ENCODE measurements at regions not wholly inside any gene's neighbourhood (a gene's known extent, or its start where the extent isn't known, plus 50 kb on each side); places are given as distances from the start of the nearest gene placed in this dataset.
A peak's percentile ranks its signal among the peaks of the same experiment; 100 is the strongest.
"Not testable (repeated sequence)": the region's sequence is repeated elsewhere in the genome, so short reads cannot be mapped to it uniquely, and the experiment has no call there.

DNA sequence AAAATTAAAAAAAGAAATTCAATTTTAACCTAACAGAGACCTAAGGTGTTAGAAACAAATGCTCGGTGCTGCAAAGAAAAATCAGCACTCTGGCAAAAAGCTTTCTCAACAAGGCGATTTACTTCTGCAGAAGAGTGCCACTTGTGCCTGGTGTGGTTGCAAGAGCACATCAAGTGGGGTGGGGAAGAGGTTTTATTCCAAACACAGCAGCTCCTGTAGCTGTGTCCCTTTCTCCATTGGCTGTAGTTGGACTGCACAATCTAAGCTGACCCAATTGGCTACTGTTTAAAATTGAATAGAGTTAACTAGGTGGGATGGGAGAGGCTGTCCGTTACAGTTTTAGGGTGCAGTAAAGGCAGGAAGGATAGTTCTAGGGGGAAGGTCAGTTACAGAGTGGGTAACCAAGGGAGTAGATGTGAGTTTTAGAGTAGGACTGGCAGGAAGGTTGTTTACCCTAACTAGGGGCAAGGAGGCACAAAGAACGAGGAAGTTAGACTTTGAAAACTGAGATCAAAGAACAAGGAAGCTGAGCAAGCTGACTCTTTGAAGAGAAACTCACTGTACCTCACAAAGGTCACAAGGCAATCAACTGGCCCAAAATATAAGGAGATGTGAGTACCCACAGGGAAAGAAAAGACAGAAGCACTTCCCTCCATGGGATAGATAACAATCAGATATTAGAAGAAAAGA, 145.7 kb downstream of the LIG4 start:
- TF ChIP-seq, protein P1, sequence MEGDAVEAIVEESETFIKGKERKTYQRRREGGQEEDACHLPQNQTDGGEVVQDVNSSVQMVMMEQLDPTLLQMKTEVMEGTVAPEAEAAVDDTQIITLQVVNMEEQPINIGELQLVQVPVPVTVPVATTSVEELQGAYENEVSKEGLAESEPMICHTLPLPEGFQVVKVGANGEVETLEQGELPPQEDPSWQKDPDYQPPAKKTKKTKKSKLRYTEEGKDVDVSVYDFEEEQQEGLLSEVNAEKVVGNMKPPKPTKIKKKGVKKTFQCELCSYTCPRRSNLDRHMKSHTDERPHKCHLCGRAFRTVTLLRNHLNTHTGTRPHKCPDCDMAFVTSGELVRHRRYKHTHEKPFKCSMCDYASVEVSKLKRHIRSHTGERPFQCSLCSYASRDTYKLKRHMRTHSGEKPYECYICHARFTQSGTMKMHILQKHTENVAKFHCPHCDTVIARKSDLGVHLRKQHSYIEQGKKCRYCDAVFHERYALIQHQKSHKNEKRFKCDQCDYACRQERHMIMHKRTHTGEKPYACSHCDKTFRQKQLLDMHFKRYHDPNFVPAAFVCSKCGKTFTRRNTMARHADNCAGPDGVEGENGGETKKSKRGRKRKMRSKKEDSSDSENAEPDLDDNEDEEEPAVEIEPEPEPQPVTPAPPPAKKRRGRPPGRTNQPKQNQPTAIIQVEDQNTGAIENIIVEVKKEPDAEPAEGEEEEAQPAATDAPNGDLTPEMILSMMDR (IDR thresholded peaks at IDR 0.05; ENCODE audit: control extremely low read depth, extremely low read depth) = no peak
- 54 to 73% methylated on average over 4 of the region's 4 CpGs for WGBS, 2 donors
- ATAC-seq (ENCODE audit: insufficient read depth, low FRiP score) = no peak
- no peak for DNase-seq
- H3K27ac ChIP-seq (ENCODE audit: low read depth in 1 of 2, low read length in 1 of 2) = no peak overlapping the region
- H3K27me3 ChIP-seq (ENCODE audit: control insufficient read depth in 3 of 3, insufficient read depth in 3 of 3, low read length in 2 of 3) = no peaks in the 10 kb centered on the region
- H3K9ac ChIP-seq (ENCODE audit: insufficient read depth in 1 of 2, low read length in 2 of 2) = no peak overlapping the region
- no peaks in the 10 kb centered on the region for H3K36me3 ChIP-seq (ENCODE audit: control insufficient read depth in 4 of 4, insufficient read depth in 4 of 4, low read length in 4 of 4)
- H3K4me1 ChIP-seq (ENCODE audit: control insufficient read depth in 5 of 5, insufficient read depth in 5 of 5, low read length in 5 of 5) = no peaks in the 10 kb centered on the region
- H3K9me3 ChIP-seq (ENCODE audit: control insufficient read depth in 4 of 4, insufficient read depth in 3 of 4, low read length in 3 of 4) = peaks cover 0 to 9% (median 5%) of the 10 kb centered on the region in 4 donors
- H3K4me3 ChIP-seq = no peak overlapping the region

DNA sequence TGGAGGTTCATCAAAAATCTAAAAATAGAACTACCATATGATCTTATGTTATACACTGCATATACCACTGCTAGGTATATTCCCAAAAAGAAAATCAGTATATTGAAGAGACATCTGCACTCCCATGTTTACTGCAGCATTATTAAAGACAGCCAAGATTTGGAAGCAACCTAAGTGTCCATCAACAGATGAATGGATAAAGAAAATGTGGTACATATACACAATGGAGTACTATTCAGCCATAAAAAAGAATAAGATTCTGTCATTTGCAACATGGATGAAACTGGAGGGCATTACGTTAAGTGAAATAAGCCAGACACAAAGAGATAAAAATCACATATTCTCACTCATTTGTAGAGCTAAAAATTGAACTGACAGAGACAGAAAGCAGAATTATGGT, 151.0 kb downstream of the LIG4 start:
- not testable (repeated sequence) for H3K27me3 ChIP-seq (ENCODE audit: control insufficient read depth in 3 of 3, insufficient read depth in 3 of 3, low read length in 2 of 3); H3K9me3 ChIP-seq (ENCODE audit: control insufficient read depth in 4 of 4, insufficient read depth in 3 of 4, low read length in 3 of 4); H3K27ac ChIP-seq (ENCODE audit: low read depth in 1 of 2, low read length in 1 of 2); H3K9ac ChIP-seq (ENCODE audit: insufficient read depth in 1 of 2, low read length in 2 of 2); H3K4me1 ChIP-seq (ENCODE audit: control insufficient read depth in 5 of 5, insufficient read depth in 5 of 5, low read length in 5 of 5); ATAC-seq (ENCODE audit: insufficient read depth, low FRiP score); DNase-seq; H3K4me3 ChIP-seq; H3K36me3 ChIP-seq (ENCODE audit: control insufficient read depth in 4 of 4, insufficient read depth in 4 of 4, low read length in 4 of 4)
- 59 to 78% methylated on average over 1 of the region's 1 CpG for WGBS, 2 donors

- no peaks in the 10 kb centered on the region for H3K36me3 ChIP-seq (ENCODE audit: control insufficient read depth in 4 of 4, insufficient read depth in 4 of 4, low read length in 4 of 4)
- peaks cover 0 to 2% (median 0%) of the 10 kb centered on the region in 4 donors for H3K9me3 ChIP-seq (ENCODE audit: control insufficient read depth in 4 of 4, insufficient read depth in 3 of 4, low read length in 3 of 4)
- no peak overlapping the region for H3K27ac ChIP-seq (ENCODE audit: low read depth in 1 of 2, low read length in 1 of 2)
- H3K4me3 ChIP-seq = no peak overlapping the region
- WGBS, 2 donors = 84 to 88% methylated on average over 6 of the region's 6 CpGs
- H3K27me3 ChIP-seq (ENCODE audit: control insufficient read depth in 3 of 3, insufficient read depth in 3 of 3, low read length in 2 of 3) = no peaks in the 10 kb centered on the region
- TF ChIP-seq, protein P1 (IDR thresholded peaks at IDR 0.05; ENCODE audit: control extremely low read depth, extremely low read depth) = no peak
- DNase-seq (no peak), ATAC-seq (ENCODE audit: insufficient read depth, low FRiP score) (no peak)
- H3K9ac ChIP-seq (ENCODE audit: insufficient read depth in 1 of 2, low read length in 2 of 2) = no peak overlapping the region
- no peaks in the 10 kb centered on the region for H3K4me1 ChIP-seq (ENCODE audit: control insufficient read depth in 5 of 5, insufficient read depth in 5 of 5, low read length in 5 of 5)
Observed at GRCh38 chr13:108060111-108060510, 155.2 kb downstream of the LIG4 start.

DNA sequence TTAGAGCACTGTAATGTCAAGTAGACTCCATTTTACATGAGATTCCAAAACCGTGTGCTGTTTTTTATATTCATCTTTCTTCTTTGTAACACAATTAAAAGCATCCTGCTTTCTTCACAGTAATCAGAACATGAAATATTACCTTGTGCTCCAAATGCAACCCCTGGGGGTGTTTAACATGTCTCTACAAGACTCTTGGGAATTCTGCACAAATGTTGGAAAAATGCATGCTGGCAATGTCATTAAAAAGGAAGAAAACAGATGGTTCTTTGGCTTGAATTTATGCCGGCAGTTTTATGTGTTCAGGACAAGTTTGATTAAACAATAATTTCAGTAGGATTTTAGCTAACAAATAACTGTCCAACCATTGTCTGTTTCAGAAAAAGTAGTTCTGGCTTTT, 159.1 kb downstream of the LIG4 start:
- WGBS, 2 donors = 67 to 68% methylated on average over 2 of the region's 2 CpGs
- no peaks in the 10 kb centered on the region for H3K27me3 ChIP-seq (ENCODE audit: control insufficient read depth in 3 of 3, insufficient read depth in 3 of 3, low read length in 2 of 3)
- ATAC-seq (ENCODE audit: insufficient read depth, low FRiP score) = no peak
- H3K9ac ChIP-seq (ENCODE audit: insufficient read depth in 1 of 2, low read length in 2 of 2) = no peak overlapping the region
- no peaks in the 10 kb centered on the region for H3K4me1 ChIP-seq (ENCODE audit: control insufficient read depth in 5 of 5, insufficient read depth in 5 of 5, low read length in 5 of 5)
- no peak overlapping the region for H3K4me3 ChIP-seq
- no peaks in the 10 kb centered on the region for H3K9me3 ChIP-seq (ENCODE audit: control insufficient read depth in 4 of 4, insufficient read depth in 3 of 4, low read length in 3 of 4)
- DNase-seq = peak in 1 of 3 donors; percentile 6
- TF ChIP-seq, protein P1 (IDR thresholded peaks at IDR 0.05; ENCODE audit: control extremely low read depth, extremely low read depth) = no peak
- no peak overlapping the region for H3K27ac ChIP-seq (ENCODE audit: low read depth in 1 of 2, low read length in 1 of 2)
- no peaks in the 10 kb centered on the region for H3K36me3 ChIP-seq (ENCODE audit: control insufficient read depth in 4 of 4, insufficient read depth in 4 of 4, low read length in 4 of 4)

All from lung (tissue), 11 donors.